Neural cell (in vitro differentiated cells): ENCODE measurements at regions not wholly inside any gene's neighbourhood (a gene's known extent, or its start where the extent isn't known, plus 50 kb on each side); places are given as distances from the start of the nearest gene placed in this dataset.

ENCODE experiments used
- H2AFZ ChIP-seq: fragments of 200-600, 300-800 bp; sonication (generic), shearing (Covaris generic); 2 replicates; pipeline ENCODE4 v1.6.0; 2014; ENCODE audit warnings: low read depth, mild to moderate bottlenecking, antibody characterized with exemption, low read length, moderate library complexity
- H3F3A ChIP-seq: fragments of 200-600 bp; shearing (Covaris generic); 2 replicates; pipeline ENCODE4 v1.6.1; 2016; ENCODE audit warnings: mild to moderate bottlenecking, moderate library complexity, mixed read lengths, antibody characterized with exemption, low read length; ENCODE audit not compliant: insufficient read depth, poor library complexity, severe bottlenecking
- H3K27ac ChIP-seq: fragments of 200-600, 300-800 bp; sonication (generic), shearing (Covaris generic); 2 replicates; pipeline ENCODE4 v1.5.1; 2014; ENCODE audit warnings: mild to moderate bottlenecking, low read length, moderate library complexity
- H3K27me3 ChIP-seq: fragments of 300-800, 200-600 bp; sonication (generic), shearing (Covaris generic); 2 replicates; pipeline ENCODE4 v1.6.0; 2014; ENCODE audit warnings: mild to moderate bottlenecking, low read depth, low read length, moderate library complexity; ENCODE audit not compliant: insufficient read depth
- H3K36me3 ChIP-seq: fragments of 300-800, 200-600 bp; sonication (generic), shearing (Covaris generic); 2 replicates; pipeline ENCODE4 v1.5.1; 2014; ENCODE audit warnings: mild to moderate bottlenecking, antibody characterized with exemption, low read length, moderate library complexity; ENCODE audit not compliant: insufficient read depth
- H3K4me2 ChIP-seq: fragments of 300-800, 200-600 bp; sonication (generic), shearing (Covaris generic); 2 replicates; pipeline ENCODE4 v1.6.0; 2014; ENCODE audit warnings: mild to moderate bottlenecking, low read length
- H3K4me3 ChIP-seq: fragments of 300-800, 200-600 bp; sonication (generic), shearing (Covaris generic); 2 replicates; pipeline ENCODE4 v1.5.1; 2014; ENCODE audit warnings: mild to moderate bottlenecking, low read length, moderate library complexity
- H3K79me2 ChIP-seq: fragments of 200-600 bp; shearing (Covaris generic); replicated peaks from 2 replicates; pipeline ENCODE4 v1.6.0; 2014; ENCODE audit warnings: mild to moderate bottlenecking, low read length, moderate library complexity; ENCODE audit not compliant: insufficient read depth
- H3K9ac ChIP-seq: fragments of 300-800, 200-600 bp; sonication (generic), shearing (Covaris generic); 2 replicates; pipeline ENCODE4 v1.6.1; 2016; ENCODE audit warnings: mild to moderate bottlenecking, low read length, mixed read lengths
- H3K9me2 ChIP-seq: fragments of 200-600 bp; shearing (Covaris generic); 2 replicates; pipeline ENCODE4 v1.6.1; 2016; ENCODE audit warnings: mild to moderate bottlenecking, low read length, mixed read lengths; ENCODE audit not compliant: insufficient read depth
- H3K9me3 ChIP-seq: fragments of 200-600, 300-800 bp; sonication (generic), shearing (Covaris generic); 2 replicates; pipeline ENCODE4 v1.6.1; 2016; ENCODE audit warnings: mild to moderate bottlenecking, mixed run types, low read length, moderate library complexity, mixed read lengths
- H4K20me1 ChIP-seq: fragments of 200-600 bp; shearing (Covaris generic); 2 replicates; pipeline ENCODE4 v1.6.1; 2016; ENCODE audit warnings: mild to moderate bottlenecking, mixed run types; ENCODE audit not compliant: insufficient read depth
- CTCF ChIP-seq: fragments of 450-650 bp; IDR thresholded peaks from 2 replicates; pipeline ENCODE4 v1.5.1; 2014; ENCODE audit warnings: antibody characterized with exemption, mild to moderate bottlenecking, moderate library complexity; ENCODE audit not compliant: poor library complexity, severe bottlenecking
- EP300 ChIP-seq: fragments of 450-650 bp; conservative IDR thresholded peaks from 2 replicates; pipeline ENCODE4 v1.6.1; 2014; ENCODE audit warnings: antibody characterized with exemption, mild to moderate bottlenecking, moderate library complexity; ENCODE audit not compliant: poor library complexity, severe bottlenecking
- EZH2 ChIP-seq: fragments of 200-600, 300-800 bp; shearing (Covaris generic), sonication (generic); IDR thresholded peaks from 2 replicates; pipeline ENCODE4 v1.6.1; 2014; ENCODE audit warnings: antibody characterized with exemption, low read length, borderline replicate concordance, mild to moderate bottlenecking; ENCODE audit not compliant: insufficient read depth, poor library complexity, severe bottlenecking
- MXI1 ChIP-seq: fragments of 450-650 bp; conservative IDR thresholded peaks from 2 replicates; pipeline ENCODE4 v1.6.1; 2014; ENCODE audit warnings: antibody characterized with exemption, mild to moderate bottlenecking; ENCODE audit not compliant: poor library complexity, severe bottlenecking
- POLR2AphosphoS5 ChIP-seq: IDR thresholded peaks from 2 replicates; pipeline ENCODE4 v1.6.1; 2012
- RAD21 ChIP-seq: fragments of 450-650 bp; conservative IDR thresholded peaks from 2 replicates; pipeline ENCODE4 v1.6.1; 2014; ENCODE audit warnings: antibody characterized with exemption, mild to moderate bottlenecking, moderate library complexity
- SMC3 ChIP-seq: fragments of 450-650 bp; conservative IDR thresholded peaks from 2 replicates; pipeline ENCODE4 v1.6.1; 2014; ENCODE audit warnings: antibody characterized with exemption, mild to moderate bottlenecking, moderate library complexity; ENCODE audit not compliant: poor library complexity
- TAF1 ChIP-seq: IDR thresholded peaks from 2 replicates; pipeline ENCODE4 v1.6.1; 2012; ENCODE audit warnings: low read depth
- TF ChIP-seq, protein P1 (sequence below): IDR thresholded peaks from 2 replicates; pipeline ENCODE4 v1.6.1; 2012; ENCODE audit warnings: borderline replicate concordance

- Histone ChIP-seq H3K4me3 (no peak overlapping the region), H2AFZ (no peak overlapping the region), H3K9me2 (no peaks in the 10 kb centered on the region), H4K20me1 (no peaks in the 10 kb centered on the region), H3K27ac (no peak overlapping the region), H3K4me2 (no peak overlapping the region), H3K27me3 (no peaks in the 10 kb centered on the region), H3K9ac (no peak overlapping the region), H3F3A (no peaks in the 10 kb centered on the region), H3K9me3 (peaks cover 5% of the 10 kb centered on the region), H3K79me2 (no peaks in the 10 kb centered on the region), H3K36me3 (no peaks in the 10 kb centered on the region)
- TF ChIP-seq EZH2 (no peak), RAD21 (no peak), TAF1 (no peak)
Measured at GRCh38 chr16:9357829-9358228, 266.4 kb downstream of the HAPSTR1 start.

DNA sequence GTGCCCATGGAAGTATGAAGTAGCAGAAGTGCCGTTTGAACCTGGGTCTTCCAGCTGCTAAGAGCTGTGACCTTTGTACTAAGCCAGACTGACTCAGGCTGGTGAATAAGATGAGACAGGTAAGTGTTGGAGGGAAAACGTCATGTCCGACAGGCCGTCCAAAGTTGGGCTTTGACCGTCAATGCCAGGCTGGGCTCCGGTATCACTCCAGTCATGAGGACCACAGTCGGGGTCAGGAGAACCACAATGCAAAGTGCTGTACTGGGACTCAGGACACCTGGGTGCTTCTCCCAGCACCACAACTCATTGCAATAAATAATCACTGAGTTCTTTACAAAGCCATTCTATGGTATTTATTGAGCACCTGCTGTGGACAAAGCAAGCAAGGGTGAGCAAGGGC is 268.6 kb downstream of the HAPSTR1 start:
- H3K36me3 ChIP-seq = no peaks in the 10 kb centered on the region
- no peak overlapping the region for H2AFZ ChIP-seq
- no peaks in the 10 kb centered on the region for H3K9me2 ChIP-seq
- H3K27ac ChIP-seq = no peak overlapping the region
- H3K9ac ChIP-seq = no peak overlapping the region
- H3K79me2 ChIP-seq = no peaks in the 10 kb centered on the region
- TF ChIP-seq POLR2AphosphoS5 = no peak
- TF ChIP-seq RAD21 = no peak
- no peak for TF ChIP-seq MXI1
- TF ChIP-seq CTCF = no peak
- TF ChIP-seq, protein P1, sequence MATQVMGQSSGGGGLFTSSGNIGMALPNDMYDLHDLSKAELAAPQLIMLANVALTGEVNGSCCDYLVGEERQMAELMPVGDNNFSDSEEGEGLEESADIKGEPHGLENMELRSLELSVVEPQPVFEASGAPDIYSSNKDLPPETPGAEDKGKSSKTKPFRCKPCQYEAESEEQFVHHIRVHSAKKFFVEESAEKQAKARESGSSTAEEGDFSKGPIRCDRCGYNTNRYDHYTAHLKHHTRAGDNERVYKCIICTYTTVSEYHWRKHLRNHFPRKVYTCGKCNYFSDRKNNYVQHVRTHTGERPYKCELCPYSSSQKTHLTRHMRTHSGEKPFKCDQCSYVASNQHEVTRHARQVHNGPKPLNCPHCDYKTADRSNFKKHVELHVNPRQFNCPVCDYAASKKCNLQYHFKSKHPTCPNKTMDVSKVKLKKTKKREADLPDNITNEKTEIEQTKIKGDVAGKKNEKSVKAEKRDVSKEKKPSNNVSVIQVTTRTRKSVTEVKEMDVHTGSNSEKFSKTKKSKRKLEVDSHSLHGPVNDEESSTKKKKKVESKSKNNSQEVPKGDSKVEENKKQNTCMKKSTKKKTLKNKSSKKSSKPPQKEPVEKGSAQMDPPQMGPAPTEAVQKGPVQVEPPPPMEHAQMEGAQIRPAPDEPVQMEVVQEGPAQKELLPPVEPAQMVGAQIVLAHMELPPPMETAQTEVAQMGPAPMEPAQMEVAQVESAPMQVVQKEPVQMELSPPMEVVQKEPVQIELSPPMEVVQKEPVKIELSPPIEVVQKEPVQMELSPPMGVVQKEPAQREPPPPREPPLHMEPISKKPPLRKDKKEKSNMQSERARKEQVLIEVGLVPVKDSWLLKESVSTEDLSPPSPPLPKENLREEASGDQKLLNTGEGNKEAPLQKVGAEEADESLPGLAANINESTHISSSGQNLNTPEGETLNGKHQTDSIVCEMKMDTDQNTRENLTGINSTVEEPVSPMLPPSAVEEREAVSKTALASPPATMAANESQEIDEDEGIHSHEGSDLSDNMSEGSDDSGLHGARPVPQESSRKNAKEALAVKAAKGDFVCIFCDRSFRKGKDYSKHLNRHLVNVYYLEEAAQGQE = no peak
- no peak for TF ChIP-seq EP300
- TF ChIP-seq EZH2 = no peak
- TF ChIP-seq TAF1 = no peak
- no peak for TF ChIP-seq SMC3
- no peaks in the 10 kb centered on the region for H3F3A ChIP-seq
- no peak overlapping the region for H3K4me3 ChIP-seq
- no peaks in the 10 kb centered on the region for H3K27me3 ChIP-seq
- peaks cover 5% of the 10 kb centered on the region for H3K9me3 ChIP-seq
- no peak overlapping the region for H3K4me2 ChIP-seq
- no peaks in the 10 kb centered on the region for H4K20me1 ChIP-seq

- Histone ChIP-seq H3K27me3 (no peaks in the 10 kb centered on the region), H4K20me1 (no peaks in the 10 kb centered on the region), H3K79me2 (no peaks in the 10 kb centered on the region), H3K27ac (no peak overlapping the region), H3K4me3 (no peak overlapping the region), H3K36me3 (no peaks in the 10 kb centered on the region), H2AFZ (no peak overlapping the region), H3K9me3 (peaks cover 3% of the 10 kb centered on the region), H3K4me2 (no peak overlapping the region), H3K9ac (no peak overlapping the region), H3F3A (no peaks in the 10 kb centered on the region), H3K9me2 (no peaks in the 10 kb centered on the region)
- TF ChIP-seq EP300 (no peak), MXI1 (no peak), SMC3 (no peak), POLR2AphosphoS5 (no peak), TAF1 (no peak), RAD21 (no peak)
- TF ChIP-seq, protein P1 = no peak
Measured at GRCh38 chr16:9362050-9362449, 270.6 kb downstream of the HAPSTR1 start.
